Left ventricle myocardium superior (tissue), 1 donor: ENCODE measurements at regions not wholly inside any gene's neighbourhood (a gene's known extent, or its start where the extent isn't known, plus 50 kb on each side); places are given as distances from the start of the nearest gene placed in this dataset.
"Not testable (repeated sequence)": the region's sequence is repeated elsewhere in the genome, so short reads cannot be mapped to it uniquely, and the experiment has no call there.

Experiments
- ATAC-seq: fragments of 200-7000 bp; cut with Tn5 transposase; one replicate; pipeline ENCODE4 v1.9.1; 2020; ENCODE audit warnings: mild to moderate bottlenecking, moderate library complexity
- DNase-seq: peaks from one replicate; pipeline ENCODE4 v3.0.0-alpha.2; 2020
- intact Hi-C: fragments of 100-400 bp; cut with micrococcal nuclease; formaldehyde crosslinking; loops from one replicate; pipeline ENCODE4 v1.11.0; 2022
- donor health status: DM: no; HTN: yes; CAD: no; lungs with severe emphysema.

DNA sequence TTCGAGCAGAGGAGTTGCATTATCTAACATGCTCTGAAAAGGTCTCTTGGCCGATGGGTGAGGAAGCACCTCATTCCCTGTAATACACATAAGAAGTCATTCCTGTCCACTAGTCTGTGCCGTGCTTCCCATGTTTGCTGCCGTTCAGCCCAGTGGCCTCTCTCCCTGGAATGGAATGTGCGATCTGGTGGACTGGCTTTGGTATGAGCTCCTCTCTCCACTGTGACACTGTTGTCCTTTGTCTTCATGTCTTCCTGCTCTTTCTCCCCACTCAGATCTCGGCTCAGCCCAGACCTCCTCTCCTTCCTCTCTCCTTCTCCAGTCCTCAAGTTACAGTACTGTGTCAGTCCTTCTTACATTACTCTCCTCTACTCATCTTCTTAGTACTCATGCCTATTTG lies 192.8 kb upstream of the KLF6 start:
- intact Hi-C loops: no loop called here
- no peak for ATAC-seq
- DNase-seq: no peak

DNA sequence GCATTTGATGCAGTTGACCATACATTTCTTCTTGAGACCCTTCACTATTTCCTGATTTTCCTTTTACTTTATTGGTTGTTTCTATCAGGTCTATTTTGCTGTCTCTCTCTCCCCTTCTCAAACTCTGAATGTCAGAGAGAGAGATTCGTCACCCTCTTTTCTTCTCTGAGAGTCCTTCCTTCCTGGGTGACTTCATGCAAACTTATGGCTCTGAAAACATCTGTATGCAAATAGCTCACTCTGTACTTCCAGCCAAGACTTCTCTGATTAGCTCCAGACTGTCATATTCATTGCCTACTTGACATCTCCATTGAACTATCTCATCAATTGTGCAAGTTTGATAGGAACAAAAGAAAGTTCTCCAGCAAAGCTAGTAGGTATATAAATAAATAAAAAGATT lies 191.7 kb upstream of the KLF6 start:
- intact Hi-C loops: no loop called here
- no peak for DNase-seq
- ATAC-seq: no peak

DNA sequence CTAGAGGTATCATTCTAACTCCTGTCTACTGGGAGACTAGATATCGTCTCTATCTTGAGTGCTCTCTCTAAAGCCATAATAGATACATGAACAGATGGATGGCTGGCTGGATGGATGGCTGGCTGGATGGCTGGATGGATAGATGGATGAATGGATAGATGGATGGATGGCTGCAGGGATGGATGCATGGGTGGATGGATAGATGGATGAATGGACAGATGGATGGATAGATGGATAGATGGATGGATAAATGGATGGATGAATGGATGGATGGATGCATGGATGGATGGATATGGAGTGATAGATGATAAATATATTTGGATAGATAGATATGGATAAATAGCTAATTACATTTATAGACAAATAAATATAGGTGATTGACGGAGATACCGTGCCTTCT lies 191.2 kb upstream of the KLF6 start:
- ATAC-seq (no peak), DNase-seq (no peak)
- intact Hi-C loops: no loop called here

DNA sequence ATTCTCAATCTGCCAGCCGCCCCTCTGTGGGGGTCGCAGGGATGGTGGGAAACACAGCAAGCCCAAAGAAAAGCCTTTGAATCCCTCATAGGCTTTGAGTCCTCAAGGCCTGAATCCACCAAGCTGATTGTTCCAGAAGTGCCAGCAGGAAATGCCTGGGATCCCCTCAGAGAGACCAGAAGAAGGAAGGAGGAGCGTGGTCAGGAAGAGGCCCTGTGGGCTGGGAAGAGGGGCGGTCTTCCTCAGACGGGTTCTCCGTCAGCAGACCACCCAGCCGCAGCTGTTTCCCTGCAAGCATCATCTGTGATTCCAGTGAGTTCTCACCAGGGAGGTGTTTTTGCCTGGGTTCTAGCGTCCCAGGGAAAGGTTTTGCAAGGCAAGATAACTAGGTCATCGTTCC lies 190.0 kb upstream of the KLF6 start:
- ATAC-seq (peak; percentile 94), DNase-seq (peak; percentile 62)
- intact Hi-C loops: no loop called here

DNA sequence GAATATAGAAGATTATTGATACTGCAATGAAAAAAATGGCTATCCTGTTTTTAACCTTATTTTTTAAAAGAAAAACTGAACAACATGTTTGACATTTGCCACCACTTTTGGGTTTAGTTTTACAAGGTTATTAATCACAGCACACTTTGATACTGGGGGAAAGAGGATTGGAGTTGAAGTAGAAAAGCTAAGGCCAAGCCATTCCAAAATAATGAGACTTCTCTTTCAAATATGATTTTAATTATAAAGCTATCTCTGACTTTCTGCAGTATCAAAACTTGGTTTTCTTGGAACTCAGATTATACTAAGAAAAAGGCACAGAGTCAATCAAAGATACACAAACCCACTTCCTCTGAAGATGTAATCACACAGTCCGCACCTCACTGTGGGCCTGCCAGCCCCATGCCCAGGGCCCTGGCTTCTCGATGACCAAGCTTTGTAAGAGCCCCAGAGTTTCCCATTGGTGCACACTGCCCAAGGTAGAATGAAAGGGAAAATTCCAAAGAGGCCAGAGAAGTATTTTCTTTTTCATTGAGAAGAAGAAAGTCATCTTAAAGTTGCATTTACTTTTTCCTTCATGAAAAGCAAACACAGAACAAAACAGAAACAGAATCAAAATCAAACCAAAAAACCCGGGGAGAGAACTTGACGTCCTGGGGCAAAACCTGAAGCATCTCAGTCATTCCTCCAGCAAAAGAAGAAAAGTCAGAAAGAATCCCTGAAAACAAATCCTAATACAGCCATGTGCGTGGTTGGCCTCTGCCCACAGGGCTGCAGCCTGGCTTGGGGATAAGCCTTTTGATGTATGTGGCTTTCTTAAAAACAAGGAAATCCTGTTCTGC lies 187.7 kb upstream of the KLF6 start:
- intact Hi-C loops: no loop called here
- ATAC-seq (no peak), DNase-seq (no peak)

DNA sequence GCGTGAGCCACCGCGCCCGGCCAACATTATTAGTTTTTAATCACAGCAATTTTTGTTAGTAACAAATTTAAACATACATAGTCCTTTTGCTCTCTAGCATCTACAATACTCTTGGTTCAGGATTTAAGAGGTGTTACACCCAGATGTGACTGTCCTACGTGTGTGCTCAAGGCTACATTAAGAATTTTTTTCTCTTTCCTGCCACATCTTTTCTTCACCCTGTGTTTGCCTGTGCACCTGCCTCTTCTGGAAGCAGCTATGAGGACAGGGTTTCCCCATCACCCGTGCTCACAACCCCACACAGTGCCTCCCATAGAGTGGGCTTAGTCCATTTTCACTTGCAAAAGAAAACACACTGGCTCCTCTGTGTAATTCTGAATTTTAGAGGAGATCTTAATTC lies 186.7 kb upstream of the KLF6 start:
- DNase-seq (no peak), ATAC-seq (no peak)
- intact Hi-C loops: no loop called here

DNA sequence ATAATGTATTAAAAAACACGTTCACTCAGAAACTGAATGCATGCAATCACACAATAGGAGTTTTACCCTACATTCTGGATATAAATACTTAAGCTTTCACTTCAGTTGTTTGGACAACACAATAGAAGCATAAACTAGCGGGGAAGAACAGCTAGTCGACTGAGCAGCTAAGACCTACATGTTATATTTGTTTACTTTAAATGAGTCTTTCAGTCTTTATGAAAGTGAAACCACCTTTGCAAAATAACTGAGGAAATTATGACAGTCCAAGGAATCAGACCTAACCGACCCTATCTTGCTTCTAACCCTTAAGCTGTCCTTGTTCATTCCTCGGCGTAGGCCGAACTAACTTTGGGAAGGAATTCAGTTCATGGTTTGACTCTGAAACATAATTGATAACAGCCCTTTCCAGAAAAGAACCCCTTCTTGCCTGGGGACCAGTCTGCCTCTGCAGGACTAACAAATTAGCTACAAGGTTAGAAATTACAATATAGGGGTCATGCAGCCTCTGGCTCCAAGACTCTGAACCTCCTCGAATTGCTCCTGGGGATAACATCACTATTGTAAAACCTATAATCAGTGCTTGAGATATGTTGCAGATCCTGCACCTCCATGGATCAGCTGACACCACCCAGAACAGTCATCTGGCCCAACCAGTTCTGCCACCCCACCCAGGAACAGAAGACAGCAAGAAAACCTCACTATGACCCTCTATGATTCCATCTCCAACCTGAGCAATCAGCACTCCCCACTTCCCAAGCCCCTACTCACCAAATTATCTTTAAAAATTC lies 185.1 kb upstream of the KLF6 start:
- no peak for ATAC-seq
- no peak for DNase-seq
- intact Hi-C loops: no loop called here

DNA sequence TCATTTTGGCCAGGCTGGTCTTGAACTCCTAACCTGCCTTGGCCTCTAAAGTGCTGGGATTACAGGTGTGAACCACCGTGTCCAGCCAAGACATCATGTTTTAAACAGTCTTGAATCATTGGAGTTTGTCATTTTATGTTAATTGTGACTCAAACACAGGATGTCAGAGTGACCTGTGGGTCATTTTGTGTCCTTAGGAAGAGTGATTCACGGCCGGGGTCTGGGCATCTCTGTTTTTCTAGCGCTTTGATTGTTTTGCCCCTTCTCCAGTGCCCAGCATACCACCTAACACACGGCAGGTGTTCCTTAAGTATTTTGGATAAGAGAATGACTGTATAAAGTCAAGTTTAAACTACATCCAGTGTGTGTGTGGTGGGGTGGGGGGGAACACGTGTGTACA lies 183.7 kb upstream of the KLF6 start:
- intact Hi-C loops: no loop called here
- ATAC-seq (no peak), DNase-seq (no peak)

DNA sequence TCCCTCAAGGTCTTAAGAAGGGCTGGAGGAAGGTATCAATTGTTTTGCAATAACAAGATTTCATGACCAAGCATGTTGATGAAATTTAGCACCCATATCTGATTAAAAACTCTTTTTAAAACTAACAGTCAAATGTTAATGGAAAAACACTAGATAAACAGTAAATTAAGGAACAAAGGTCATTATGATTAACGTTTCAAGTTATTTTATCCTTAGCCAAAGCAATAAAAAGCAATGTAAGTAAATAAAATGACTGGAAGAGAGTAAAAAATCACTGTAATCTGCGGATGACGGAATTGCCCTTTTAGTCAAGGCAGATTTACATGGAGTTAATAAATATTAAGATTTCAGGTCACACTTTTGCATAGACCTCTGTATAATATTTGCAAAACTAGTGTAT lies 179.5 kb upstream of the KLF6 start:
- intact Hi-C loops: no loop called here
- no peak for ATAC-seq
- no peak for DNase-seq

DNA sequence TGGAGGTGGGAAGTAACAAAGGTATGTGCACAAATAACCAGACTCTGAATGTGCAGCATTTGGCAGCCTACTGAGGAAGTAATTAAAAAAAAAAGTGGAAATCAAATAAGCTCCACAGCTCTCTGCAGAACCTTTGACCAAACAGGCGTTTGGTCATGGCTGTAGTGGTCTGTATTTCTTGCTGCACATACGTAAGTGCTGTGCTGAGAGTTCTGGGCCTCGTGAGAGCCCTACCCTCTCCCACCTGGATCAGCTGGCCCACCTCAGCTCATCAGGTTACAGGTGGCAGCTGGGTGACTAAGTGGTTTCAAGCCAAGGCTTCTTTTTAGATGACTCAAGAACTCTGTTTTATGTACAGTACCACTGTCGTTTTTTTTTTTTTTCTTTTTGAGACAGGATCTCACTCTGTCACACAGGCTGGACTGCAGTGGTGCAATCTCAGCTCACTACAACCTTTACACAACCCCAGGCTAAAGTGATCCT lies 178.2 kb upstream of the KLF6 start:
- no peak for ATAC-seq
- intact Hi-C loops: no loop called here

DNA sequence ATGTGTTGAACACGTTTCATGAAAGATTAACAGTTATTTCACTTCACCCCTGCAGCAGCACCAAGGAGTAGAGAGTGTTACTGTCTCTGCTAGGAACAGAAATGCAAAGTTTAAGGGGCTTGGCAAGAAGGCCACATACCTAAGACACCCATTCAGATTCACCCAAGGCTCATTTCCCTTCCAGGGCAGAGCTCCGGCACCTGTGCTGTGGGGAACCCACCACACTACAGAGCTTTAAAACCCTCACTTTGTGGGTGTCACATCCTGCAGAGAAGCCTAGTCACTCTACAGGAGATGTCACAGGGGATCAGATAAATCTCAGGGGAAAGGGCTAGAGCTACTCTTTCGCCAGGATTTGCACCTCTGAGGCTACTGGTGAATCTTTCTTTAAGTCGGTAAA lies 176.1 kb upstream of the KLF6 start:
- peak; percentile 12 for ATAC-seq
- intact Hi-C loops: no loop called here

More for the DNA sequence above, 178.2 kb upstream of the KLF6 start:
- DNase-seq: no peak

DNA sequence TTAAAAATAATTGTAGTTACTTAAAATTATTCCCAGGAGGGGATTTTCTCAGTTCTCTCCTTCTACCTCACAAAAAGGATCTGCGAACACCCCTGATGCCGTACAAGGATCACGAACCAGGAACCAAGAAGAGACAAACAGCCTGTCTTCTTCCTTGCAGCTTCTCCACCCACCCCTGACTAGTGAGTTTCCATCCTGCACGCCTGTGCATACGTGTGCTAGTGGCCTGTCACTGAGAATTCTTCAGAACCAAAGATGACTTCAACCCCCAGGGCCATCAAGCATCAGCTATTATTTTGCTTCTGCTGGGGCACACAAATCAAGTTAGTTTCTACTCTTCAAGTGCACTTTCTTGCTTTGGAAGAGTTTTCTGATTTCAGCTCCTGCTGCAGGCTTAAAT lies 175.5 kb upstream of the KLF6 start:
- intact Hi-C loops: no loop called here
- ATAC-seq (no peak), DNase-seq (no peak)

More for the DNA sequence above, 176.1 kb upstream of the KLF6 start:
- no peak for DNase-seq

DNA sequence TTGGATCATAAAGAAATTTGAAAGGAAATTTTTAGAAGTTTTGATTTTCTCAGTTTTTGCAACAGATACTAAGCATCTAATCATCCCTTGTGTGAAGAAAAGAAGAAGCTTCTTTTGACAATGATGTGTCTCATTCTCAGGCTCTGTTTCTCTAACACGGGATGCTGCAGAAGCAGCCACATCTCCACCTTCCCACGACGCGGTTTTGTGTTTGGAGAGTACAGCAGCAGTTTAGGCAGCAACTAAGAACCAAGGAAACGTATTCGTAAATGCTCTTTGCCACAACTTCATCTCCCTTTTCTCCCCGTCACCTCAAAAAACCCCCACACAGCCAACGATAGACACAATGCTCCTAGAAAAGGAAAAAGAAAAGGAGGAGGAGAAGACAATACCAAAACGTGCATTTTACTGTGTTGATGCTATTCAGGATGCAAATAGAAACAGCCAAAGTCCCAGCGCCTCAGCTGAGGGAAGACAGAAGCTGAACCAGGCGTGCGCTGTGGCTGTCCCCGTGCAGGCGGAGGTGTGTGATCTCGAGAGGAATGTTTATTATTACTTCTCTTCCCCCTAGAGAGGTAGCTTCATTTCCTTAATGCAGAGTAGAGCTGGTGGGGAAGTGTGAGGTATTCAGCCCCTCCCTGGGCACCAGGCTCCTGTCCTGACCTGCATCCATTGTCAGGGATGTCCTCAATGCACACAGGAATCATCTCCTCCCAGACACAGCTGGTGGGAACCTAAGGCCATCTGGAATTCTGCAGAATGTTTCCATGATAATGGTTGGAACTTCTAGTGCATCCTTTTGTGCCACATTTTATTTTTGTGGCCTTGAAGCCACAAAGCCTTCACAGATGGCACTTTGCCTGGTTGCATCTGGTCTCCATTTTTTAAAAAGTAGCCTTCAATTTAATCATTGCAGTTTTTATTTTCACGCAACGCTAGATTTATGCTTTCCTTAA lies 174.6 kb upstream of the KLF6 start:
- intact Hi-C loops: no loop called here
- DNase-seq: no peak
- no peak for ATAC-seq

DNA sequence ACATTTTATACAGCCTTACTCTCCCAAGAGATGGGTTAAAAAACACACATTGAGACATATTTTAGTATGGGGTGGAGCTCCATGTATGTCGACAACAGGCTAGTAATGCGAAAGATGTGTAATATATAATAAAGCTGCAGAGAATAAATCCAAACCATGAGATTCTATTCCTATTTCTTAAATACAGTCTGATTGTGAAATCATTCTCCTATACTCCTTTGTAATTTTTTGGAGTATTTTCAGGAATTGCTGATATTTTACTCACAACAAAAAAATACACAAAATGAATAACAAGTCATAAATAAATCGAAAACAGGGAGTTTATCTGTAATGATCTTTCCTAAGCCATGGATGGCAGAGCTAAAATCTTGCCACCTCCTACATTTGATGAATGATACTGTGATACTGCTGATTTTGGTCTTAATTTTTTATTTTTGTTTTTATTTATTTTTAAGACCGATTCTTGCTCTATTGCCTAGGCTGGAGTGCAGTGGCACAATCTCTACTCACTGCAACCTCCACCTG lies 173.5 kb upstream of the KLF6 start:
- intact Hi-C loops: no loop called here
- DNase-seq (no peak), ATAC-seq (no peak)

DNA sequence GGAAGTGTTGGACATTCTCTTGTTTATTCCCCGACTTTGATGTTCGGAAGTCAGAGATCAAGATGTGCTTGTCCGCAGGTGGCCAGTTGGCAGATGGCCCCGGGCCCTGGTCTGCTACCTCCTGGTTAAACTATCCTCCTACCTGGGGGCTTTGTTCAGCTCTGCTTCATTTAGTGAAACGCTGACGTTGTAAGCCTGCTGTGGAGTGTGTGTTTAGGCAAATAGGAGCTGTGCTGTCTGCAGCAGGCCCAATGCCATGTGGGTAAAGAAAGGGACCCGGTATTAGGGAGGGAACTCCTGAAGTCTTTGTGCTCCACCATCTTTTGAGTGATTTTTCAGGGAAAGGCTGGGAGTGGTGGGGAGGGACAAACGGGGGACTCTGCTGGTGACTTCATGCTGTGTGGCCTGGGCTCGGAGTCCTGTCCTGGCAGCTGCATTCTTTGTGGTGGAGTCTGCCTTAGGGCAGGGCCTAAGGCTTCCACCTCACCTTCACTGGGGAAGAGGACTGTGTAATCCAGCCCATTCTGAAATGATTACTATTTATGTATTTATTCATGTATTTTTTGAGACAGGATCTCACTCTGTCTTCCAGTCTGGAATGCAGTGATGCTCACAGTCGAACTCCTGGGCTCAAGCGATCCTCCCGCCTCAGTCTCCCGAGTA lies 171.1 kb upstream of the KLF6 start:
- DNase-seq: no peak
- ATAC-seq: no peak
- intact Hi-C loops: no loop called here

DNA sequence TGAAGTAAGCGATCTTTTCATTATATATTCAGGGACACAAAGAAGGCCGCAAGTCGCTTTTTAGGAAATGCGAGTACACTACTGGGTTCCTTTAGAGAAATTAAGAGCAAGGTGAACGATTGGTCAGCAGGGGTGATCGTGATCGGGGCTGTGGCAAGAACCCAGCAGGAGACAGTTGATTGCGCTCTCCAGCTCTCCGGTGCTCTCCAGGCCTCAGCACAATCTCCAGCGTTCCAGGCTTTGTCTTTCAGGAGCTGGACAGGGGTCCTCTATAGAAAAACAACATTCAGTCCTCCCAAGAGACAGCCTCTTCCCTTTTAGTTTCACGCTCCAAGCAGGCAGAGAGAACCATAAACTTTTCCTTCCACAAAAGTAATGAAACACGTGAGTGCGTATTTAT lies 170.5 kb upstream of the KLF6 start:
- intact Hi-C loops: no loop called here
- ATAC-seq (no peak), DNase-seq (no peak)

DNA sequence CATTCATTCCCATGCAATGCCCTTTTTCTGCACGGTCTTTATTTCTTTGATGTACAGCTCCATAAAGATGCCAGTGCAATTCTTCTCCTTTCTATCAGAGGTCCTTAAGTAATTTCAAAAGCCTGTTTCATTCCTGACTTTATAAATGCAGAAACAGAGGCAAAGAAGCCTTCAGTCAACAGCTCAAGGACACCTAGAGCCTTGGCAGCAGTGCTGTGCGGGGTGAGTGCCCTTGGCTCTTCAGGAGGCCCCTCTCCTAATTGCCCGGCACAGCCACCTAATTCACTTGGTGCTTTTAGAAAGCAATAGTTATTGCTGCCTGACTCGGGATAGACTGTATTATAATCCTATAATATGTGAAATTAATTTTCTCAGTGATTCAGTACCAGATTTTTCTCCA lies 169.6 kb upstream of the KLF6 start:
- DNase-seq (peak; percentile 55), ATAC-seq (peak; percentile 85)
- intact Hi-C loops: no loop called here

DNA sequence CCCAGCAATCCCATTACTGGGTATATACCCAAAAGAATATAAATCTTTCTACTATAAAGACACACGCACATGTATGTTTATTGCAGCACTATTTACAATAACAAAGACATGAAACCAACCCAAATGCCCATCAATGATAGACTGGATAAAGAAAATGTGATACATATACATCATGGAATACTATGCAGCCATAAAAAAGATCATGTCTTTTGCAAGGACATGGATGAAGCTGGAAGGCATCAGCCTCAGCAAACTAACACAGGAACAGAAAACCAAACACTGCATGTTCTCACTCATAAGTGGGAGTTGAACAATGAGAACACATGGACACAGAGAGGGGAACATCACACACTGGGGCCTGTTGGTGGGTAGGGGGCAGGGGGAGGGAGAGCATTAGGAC lies 169.0 kb upstream of the KLF6 start:
- ATAC-seq, DNase-seq, intact Hi-C loops: not testable (repeated sequence)

DNA sequence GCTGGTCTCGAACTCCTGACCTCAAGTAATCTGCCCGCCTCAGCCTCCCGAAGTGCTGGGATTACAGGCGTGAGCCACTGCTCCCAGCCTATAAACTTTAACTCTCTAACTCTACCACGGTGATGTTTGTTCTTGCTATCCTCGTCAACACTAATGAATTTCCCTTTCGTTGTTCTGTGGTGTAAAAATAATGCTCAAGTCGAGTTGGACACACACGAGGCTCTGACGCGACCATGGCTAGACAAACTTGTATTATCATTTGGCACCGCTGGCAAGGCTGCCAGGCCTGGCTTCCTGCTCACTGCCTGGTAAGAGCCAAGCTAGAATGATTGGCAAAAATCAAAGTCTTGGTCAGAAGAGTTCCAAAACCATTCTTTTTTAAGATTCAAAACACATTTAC lies 167.0 kb upstream of the KLF6 start:
- intact Hi-C loops: no loop called here
- peak; percentile 76 for DNase-seq
- ATAC-seq: peak; percentile 86
